GM21825 (cell line): ENCODE measurements at regions not wholly inside any gene's neighbourhood (a gene's known extent, or its start where the extent isn't known, plus 50 kb on each side); places are given as distances from the start of the nearest gene placed in this dataset.
A peak's percentile ranks its signal among the peaks of the same experiment; 100 is the strongest.

ENCODE experiments used
- ATAC-seq: cut with Tn5 transposase; IDR thresholded peaks from one replicate; pipeline ENCODE4 v1.9.1; 2021; ENCODE audit warnings: mild to moderate bottlenecking, moderate library complexity; ENCODE audit not compliant: unreplicated experiment

GRCh38 chr2:150168595-150169236, 318.8 kb downstream of the RND3 start:
- no peak for ATAC-seq

GRCh38 chr2:150167711-150168110, 319.8 kb downstream of the RND3 start:
- ATAC-seq: peak; percentile 88

- ATAC-seq: no peak
Measured at GRCh38 chr2:150166313-150167051, 321.0 kb downstream of the RND3 start.

- no peak for ATAC-seq
Measured at GRCh38 chr2:150165988-150166312, 321.5 kb downstream of the RND3 start.

GRCh38 chr2:150165442-150165841, 322.0 kb downstream of the RND3 start:
- ATAC-seq: no peak

GRCh38 chr2:150162241-150162942, 325.1 kb downstream of the RND3 start:
- no peak for ATAC-seq

- no peak for ATAC-seq
Measured at GRCh38 chr2:150160058-150160457, 327.4 kb downstream of the RND3 start.

GRCh38 chr2:150159300-150159699, 328.2 kb downstream of the RND3 start:
- ATAC-seq: no peak

GRCh38 chr2:150156876-150157275, 330.6 kb downstream of the RND3 start:
- ATAC-seq: no peak

GRCh38 chr2:150156415-150156814, 331.1 kb downstream of the RND3 start:
- ATAC-seq: no peak

GRCh38 chr2:150154308-150154797, 333.1 kb downstream of the RND3 start:
- no peak for ATAC-seq

- no peak for ATAC-seq
Measured at GRCh38 chr2:150153646-150154307, 333.7 kb downstream of the RND3 start.

GRCh38 chr2:150152230-150152629, 335.2 kb downstream of the RND3 start:
- no peak for ATAC-seq

GRCh38 chr2:150150144-150150543, 337.3 kb downstream of the RND3 start:
- ATAC-seq: no peak

GRCh38 chr2:150147889-150148683, 339.4 kb downstream of the RND3 start:
- ATAC-seq: no peak

GRCh38 chr2:150146879-150147278, 340.6 kb downstream of the RND3 start:
- no peak for ATAC-seq

- no peak for ATAC-seq
Measured at GRCh38 chr2:150145299-150145692, 342.2 kb downstream of the RND3 start.

GRCh38 chr2:150144546-150145298, 342.7 kb downstream of the RND3 start:
- no peak for ATAC-seq

- ATAC-seq: no peak
Measured at GRCh38 chr2:150143087-150143536, 344.4 kb downstream of the RND3 start.

GRCh38 chr2:150142561-150142960, 344.9 kb downstream of the RND3 start:
- no peak for ATAC-seq
